ENCODE measurements at regions not wholly inside any gene's neighbourhood (a gene's known extent, or its start where the extent isn't known, plus 50 kb on each side); places are given as distances from the start of the nearest gene placed in this dataset.

GRCh38 chr7:33760146-33760545 lies 145.2 kb upstream of the BMPER start:
- DNase-seq, result no peak

DNA sequence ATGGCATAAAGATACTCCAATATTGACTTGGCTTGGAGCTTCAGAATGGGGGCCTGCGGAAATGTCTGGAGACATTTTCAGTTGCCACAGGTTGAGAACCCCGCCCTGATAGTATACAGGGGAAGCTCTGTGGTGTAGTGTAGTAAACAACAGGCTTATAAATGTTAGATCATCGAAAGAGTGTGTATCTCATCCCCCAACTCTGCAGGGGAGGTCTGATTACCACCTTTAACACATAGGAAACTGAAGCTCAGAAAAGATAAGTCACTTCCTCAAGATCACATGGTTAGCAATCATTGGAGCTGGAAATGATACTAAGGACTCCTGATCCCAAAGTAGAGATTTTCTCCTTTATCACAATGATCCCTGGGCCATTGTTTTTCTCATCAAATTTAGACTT lies 144.5 kb upstream of the BMPER start:
- DNase-seq, result no peak

DNA sequence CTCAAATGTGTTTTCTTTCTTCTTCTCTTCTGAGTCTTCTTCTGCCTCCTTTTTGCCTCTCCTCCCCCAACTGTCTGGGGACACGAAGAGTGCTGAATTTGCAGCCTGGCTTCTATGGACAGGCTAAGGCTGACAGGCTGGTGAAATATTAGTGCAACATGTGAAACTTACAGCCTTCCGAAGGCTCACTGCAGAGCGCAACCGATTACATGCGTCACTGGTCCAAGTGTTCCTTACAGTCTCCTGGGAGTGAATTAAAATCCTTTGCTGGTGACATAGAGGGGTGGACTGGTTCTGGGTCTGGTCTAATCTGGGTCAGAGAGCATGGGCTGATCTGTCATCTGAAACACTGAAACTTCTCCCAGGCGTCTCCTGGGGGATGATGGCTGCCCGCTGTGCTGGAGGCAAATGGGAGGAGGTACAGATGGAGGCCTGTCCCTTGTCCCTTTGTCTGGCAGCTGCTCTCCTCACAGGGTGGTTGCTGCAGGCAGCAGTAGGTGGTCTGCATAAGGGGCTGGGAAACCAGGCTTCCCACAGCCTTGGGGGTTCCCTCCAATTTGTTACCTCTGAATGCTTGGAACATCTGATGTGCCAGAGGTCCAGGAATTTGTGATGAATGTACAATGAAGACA lies 143.8 kb upstream of the BMPER start:
- DNase-seq, result no peak

GRCh38 chr7:33762151-33762910 lies 143.0 kb upstream of the BMPER start:
- no peak for DNase-seq

- DNase-seq, result no peak
Measured at GRCh38 chr7:33762911-33763306, 142.4 kb upstream of the BMPER start.

- no peak for DNase-seq
Measured at GRCh38 chr7:33764752-33765451, 140.4 kb upstream of the BMPER start.

DNA sequence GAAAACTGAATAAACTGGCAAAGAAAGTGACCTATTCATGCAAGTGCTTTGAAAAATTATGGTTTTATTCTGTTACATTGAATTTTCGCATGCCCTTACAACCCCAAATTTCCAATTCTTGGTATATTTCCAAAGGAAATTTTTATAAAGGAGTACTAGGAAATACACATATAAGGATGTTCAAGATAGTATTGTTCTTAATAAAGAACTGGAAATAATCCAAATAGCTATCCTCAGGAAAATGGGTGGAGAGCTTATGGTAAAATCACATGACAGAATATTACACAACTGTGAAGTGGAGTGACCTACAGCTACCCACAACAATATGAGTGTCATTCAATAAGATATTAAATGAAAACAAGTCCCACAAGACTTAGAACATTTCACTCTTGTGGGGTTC lies 138.9 kb upstream of the BMPER start:
- DNase-seq, result no peak

DNA sequence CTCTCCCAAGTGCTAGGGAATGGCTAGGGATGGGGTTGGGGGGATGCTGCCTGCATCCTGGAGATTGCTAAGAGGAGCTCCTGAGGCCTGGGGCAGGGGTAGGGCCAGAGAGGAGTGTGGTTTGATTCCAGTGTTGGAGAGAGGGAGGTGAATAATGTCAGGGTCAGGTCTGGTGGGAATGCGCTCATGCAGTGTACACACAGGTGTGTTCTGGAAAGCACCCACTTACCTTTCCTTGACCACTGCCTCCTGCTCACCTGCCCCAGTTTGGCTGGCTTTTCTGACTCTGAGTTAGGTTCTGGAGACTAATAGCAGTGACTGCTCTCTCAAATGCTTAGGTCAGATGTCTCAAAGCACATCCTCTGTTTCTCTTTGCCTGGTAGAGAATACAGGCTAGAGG lies 135.4 kb upstream of the BMPER start:
- DNase-seq, result no peak

GRCh38 chr7:33770576-33770975 lies 134.8 kb upstream of the BMPER start:
- DNase-seq, result no peak

GRCh38 chr7:33771422-33771821 lies 133.9 kb upstream of the BMPER start:
- DNase-seq, result no peak

DNA sequence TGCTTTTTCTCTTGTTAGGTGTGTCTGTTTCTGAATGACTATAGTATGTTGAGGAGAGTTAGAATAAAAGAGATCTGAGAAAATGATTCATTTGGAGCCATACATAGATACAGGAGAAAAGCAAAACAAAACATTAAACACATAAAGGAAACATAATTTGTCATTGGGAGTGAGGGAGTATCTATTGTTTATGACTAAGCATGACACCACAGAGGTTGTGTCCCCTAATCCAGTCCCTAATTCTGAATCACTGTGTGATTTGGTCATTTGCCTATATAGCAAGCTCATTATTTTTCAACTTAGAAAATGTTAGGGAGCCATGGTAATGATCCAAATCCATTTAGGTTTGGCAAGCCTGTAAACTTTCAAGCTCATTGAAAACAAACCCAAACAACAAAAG lies 132.3 kb upstream of the BMPER start:
- DNase-seq, result no peak

- DNase-seq, result no peak
Measured at GRCh38 chr7:33774762-33775523, 130.4 kb upstream of the BMPER start.

GRCh38 chr7:33775790-33776189 lies 129.5 kb upstream of the BMPER start:
- no peak for DNase-seq

DNA sequence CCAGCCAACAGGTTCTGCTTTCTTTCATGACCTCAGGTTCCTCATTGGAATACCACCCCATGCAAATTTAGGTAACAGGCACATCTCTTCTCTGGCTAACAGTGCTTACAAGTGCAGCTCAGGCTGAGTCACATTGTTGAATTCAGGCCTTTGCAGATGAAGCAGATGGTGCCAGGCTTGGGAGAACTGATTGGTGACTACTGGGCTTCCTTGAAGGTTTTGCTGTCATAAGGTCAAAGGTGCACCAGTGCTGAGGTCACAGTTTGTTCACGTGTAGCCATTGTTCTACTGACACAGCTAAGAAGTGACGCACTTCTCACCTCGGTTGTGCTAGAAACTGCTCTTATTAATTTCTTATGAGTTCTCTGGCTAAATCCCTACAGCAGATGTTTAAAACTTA lies 128.6 kb upstream of the BMPER start:
- DNase-seq, result no peak

DNA sequence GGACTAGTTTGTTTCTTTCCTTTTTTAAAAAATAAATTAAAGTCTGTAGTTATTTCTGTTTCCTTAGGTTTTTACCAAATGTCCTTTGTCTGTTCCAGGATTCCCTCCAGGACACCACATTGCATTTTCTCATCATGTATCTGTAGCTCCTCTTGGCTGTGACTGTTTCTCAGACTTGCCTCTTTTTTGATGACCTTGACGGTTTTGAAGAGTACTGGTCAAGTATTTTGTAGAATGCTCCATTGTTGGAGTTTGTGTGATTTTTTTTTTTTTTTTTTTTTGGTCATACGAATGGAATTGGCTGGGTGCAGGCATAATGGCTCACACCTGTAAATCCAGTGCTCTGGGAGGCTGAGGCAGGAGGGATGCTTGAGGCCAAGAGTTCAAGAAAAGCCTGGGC lies 127.1 kb upstream of the BMPER start:
- no peak for DNase-seq

GRCh38 chr7:33779216-33779615 lies 126.1 kb upstream of the BMPER start:
- DNase-seq, result no peak

GRCh38 chr7:33781167-33781566 lies 124.2 kb upstream of the BMPER start:
- no peak for DNase-seq

- DNase-seq, result no peak
Measured at GRCh38 chr7:33781796-33782195, 123.5 kb upstream of the BMPER start.

DNA sequence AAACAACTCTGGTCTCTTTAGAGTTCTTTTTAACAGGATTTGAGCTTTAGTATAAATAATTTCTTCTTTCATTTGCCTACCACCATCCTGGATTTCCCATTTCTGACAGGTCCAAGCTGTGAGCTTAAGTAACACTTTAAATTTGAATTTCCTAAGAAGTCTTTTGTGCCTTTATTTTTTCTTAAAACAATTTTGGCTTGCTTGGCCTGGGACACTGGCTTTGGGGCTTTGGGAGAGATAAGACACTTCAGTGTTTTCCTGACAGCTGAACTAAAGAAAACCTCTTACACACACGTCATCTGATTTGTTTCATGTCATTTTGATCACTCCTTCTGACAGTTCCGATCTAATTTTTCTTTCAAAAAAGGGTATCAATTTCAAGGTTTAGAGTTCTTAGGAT lies 121.3 kb upstream of the BMPER start:
- no peak for DNase-seq

- no peak for DNase-seq
Measured at GRCh38 chr7:33788531-33788930, 116.8 kb upstream of the BMPER start.

- no peak for DNase-seq
Measured at GRCh38 chr7:33789871-33790630, 115.3 kb upstream of the BMPER start.

GRCh38 chr7:33790746-33791145 lies 114.6 kb upstream of the BMPER start:
- no peak for DNase-seq

DNA sequence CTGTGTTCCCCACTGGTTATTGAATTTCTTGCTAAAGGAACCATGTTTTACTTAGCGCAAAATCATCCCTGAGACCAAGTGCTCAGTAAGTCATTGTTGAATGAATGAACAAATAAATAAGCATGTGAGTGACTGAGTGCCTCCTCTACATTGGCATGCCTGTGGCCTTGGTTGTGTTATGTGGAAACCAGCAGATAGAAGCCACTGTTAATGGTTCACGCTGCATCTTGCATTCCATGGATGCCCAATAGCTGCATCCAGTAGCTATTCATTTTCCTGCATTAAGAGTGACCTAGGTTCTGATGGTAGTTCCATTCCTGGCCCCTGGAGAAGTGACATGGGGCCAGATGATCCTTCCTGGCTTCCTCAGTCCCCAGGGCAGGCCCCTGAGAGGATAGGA lies 113.3 kb upstream of the BMPER start:
- no peak for DNase-seq
